ENCODE measurements at regions not wholly inside any gene's neighbourhood (a gene's known extent, or its start where the extent isn't known, plus 50 kb on each side); places are given as distances from the start of the nearest gene placed in this dataset.
A peak's percentile ranks its signal among the peaks of the same experiment; 100 is the strongest.

GRCh38 chr11:112587664-112588063, 327.0 kb upstream of the PLET1 start:
- no peak for DNase-seq (ENCODE audit: low spot score)

GRCh38 chr11:112588252-112588694, 327.6 kb upstream of the PLET1 start:
- peak; percentile 95 for DNase-seq (ENCODE audit: low spot score)

GRCh38 chr11:112589155-112589554, 328.5 kb upstream of the PLET1 start:
- no peak for DNase-seq (ENCODE audit: low spot score)

GRCh38 chr11:112590764-112591163, 330.1 kb upstream of the PLET1 start:
- DNase-seq (ENCODE audit: low spot score) = no peak

- DNase-seq (ENCODE audit: low spot score) = no peak
Measured at GRCh38 chr11:112593440-112593839, 332.8 kb upstream of the PLET1 start.

GRCh38 chr11:112596324-112596723, 335.7 kb upstream of the PLET1 start:
- no peak for DNase-seq (ENCODE audit: low spot score)

GRCh38 chr11:112597286-112597790, 336.7 kb upstream of the PLET1 start:
- no peak for DNase-seq (ENCODE audit: low spot score)

GRCh38 chr11:112599265-112599664, 338.6 kb upstream of the PLET1 start:
- no peak for DNase-seq (ENCODE audit: low spot score)

- no peak for DNase-seq (ENCODE audit: low spot score)
Measured at GRCh38 chr11:112599856-112600533, 339.3 kb upstream of the PLET1 start.

- peak; percentile 70 for DNase-seq (ENCODE audit: low spot score)
Measured at GRCh38 chr11:112605093-112605666, 344.5 kb upstream of the PLET1 start.

- no peak for DNase-seq (ENCODE audit: low spot score)
Measured at GRCh38 chr11:112606656-112607055, 346.0 kb upstream of the PLET1 start.

GRCh38 chr11:112608509-112608908, 347.8 kb upstream of the PLET1 start:
- DNase-seq (ENCODE audit: low spot score) = no peak

GRCh38 chr11:112610494-112610893, 349.8 kb upstream of the PLET1 start:
- DNase-seq (ENCODE audit: low spot score) = no peak

- DNase-seq (ENCODE audit: low spot score) = no peak
Measured at GRCh38 chr11:112610996-112611750, 350.0 kb upstream of the NCAM1 start.

GRCh38 chr11:112611771-112612170, 349.4 kb upstream of the NCAM1 start:
- no peak for DNase-seq (ENCODE audit: low spot score)

GRCh38 chr11:112612250-112612849, 348.9 kb upstream of the NCAM1 start:
- DNase-seq (ENCODE audit: low spot score) = no peak

- no peak for DNase-seq (ENCODE audit: low spot score)
Measured at GRCh38 chr11:112613051-112613972, 347.9 kb upstream of the NCAM1 start.

- no peak for DNase-seq (ENCODE audit: low spot score)
Measured at GRCh38 chr11:112614605-112615004, 346.6 kb upstream of the NCAM1 start.

GRCh38 chr11:112615238-112615637, 346.0 kb upstream of the NCAM1 start:
- DNase-seq (ENCODE audit: low spot score) = no peak

- DNase-seq (ENCODE audit: low spot score) = no peak
Measured at GRCh38 chr11:112615891-112616290, 345.3 kb upstream of the NCAM1 start.

GRCh38 chr11:112616327-112617097, 344.7 kb upstream of the NCAM1 start:
- DNase-seq (ENCODE audit: low spot score) = no peak

All from Ammon's horn (tissue), 1 donor.